Heart left ventricle (tissue), 16 donors: ENCODE measurements at regions not wholly inside any gene's neighbourhood (a gene's known extent, or its start where the extent isn't known, plus 50 kb on each side); places are given as distances from the start of the nearest gene placed in this dataset.

Experiments used
- ATAC-seq, 4 donors: fragments of 200-7000 bp; cut with Tn5 transposase; one replicate each; pipeline ENCODE4 v1.9.1; 2020 to 2022; ENCODE audit warnings: moderate library complexity in 4 of 4, mild to moderate bottlenecking in 3 of 4, moderate number of reproducible peaks in 1 of 4
- DNase-seq, 5 donors: peaks; one replicate each; pipeline ENCODE4 v3.0.0-alpha.2; 2020
- H3K27ac ChIP-seq, 12 donors: fragments of 200-600 bp; sonication (generic) in 4 of 12; one replicate each; pipeline versions ENCODE4 v1.5.0 to v1.8.0; 2016 to 2022; ENCODE audit warnings: mild to moderate bottlenecking in 2 of 12
- H3K27me3 ChIP-seq, 9 donors: fragments of 200-600 bp; sonication (generic) in 2 of 9; one replicate each; pipeline versions ENCODE4 v1.5.1 to v1.8.0; 2016 to 2022; ENCODE audit warnings: mild to moderate bottlenecking in 3 of 9
- H3K36me3 ChIP-seq, 9 donors: fragments of 200-600 bp; sonication (generic) in 2 of 9; one replicate each; pipeline versions ENCODE4 v1.5.0 to v1.8.0; 2018 to 2022; ENCODE audit warnings: mild to moderate bottlenecking in 2 of 9
- H3K4me1 ChIP-seq, 12 donors: fragments of 200-600 bp; sonication (generic) in 4 of 12; one replicate each; pipeline versions ENCODE4 v1.5.0 to v1.8.0; 2016 to 2022; ENCODE audit warnings: mild to moderate bottlenecking in 3 of 12
- H3K4me3 ChIP-seq, 12 donors: fragments of 200-600 bp; sonication (generic) in 4 of 12; one replicate each; pipeline versions ENCODE4 v1.5.0 to v1.8.0; 2017 to 2022; ENCODE audit warnings: mild to moderate bottlenecking in 9 of 12, moderate library complexity in 4 of 12
- H3K9me3 ChIP-seq, 12 donors: fragments of 200-600 bp; sonication (generic) in 4 of 12; one replicate each; pipeline versions ENCODE4 v1.5.0 to v1.8.0; 2016 to 2022; ENCODE audit warnings: mild to moderate bottlenecking in 1 of 12
- CTCF ChIP-seq, 12 donors: fragments of 200-600 bp; sonication (generic) in 4 of 12; IDR thresholded peaks; one replicate each; pipeline versions ENCODE4 v1.5.0 to v1.8.0; 2018 to 2022; ENCODE audit warnings: antibody characterized with exemption in 12 of 12, mild to moderate bottlenecking in 5 of 12
- POLR2A ChIP-seq, 2 donors: fragments of 450-650 bp; IDR thresholded peaks; one replicate each; pipeline ENCODE4 v1.6.1; 2017; ENCODE audit warnings: antibody characterized with exemption in 2 of 2, mild to moderate bottlenecking in 2 of 2, moderate library complexity in 2 of 2
- WGBS, 4 donors: extraction: QIAGEN DNeasy Blood & Tissue Kit in 2 of 4; methylation state at CpG; one replicate each; pipeline versions ENCODE4 v1.1.5 to v1.1.7; 2013 to 2018; 5-methylcytosine and 5-hydroxymethylcytosine counted together
- intact Hi-C, 10 donors: fragments of 100-400 bp; cut with DNase I; formaldehyde crosslinking; loops; one replicate each; pipeline versions ENCODE4 v1.11.1 to v1.14.2; 2022
- donor health status: ischemic (EF 13 %, LVEDD 7.1; RV severe dilation, severe dysfunction).
- donor health status: healthy with polysubstance abuse.
- donor health status: DM: no; HTN: yes; CAD: no.
- donor health status: DM: no; HTN: no; CAD: no.
- donor health status: ischemic (EF 25% LVEDD 6.9; RV normal size, moderate dysfunction).
- donor health status: ischemic (EF 25% LVEDD 5.7; RV mildly dilated, moderate dysfunction).
- donor health status: healthy.
- donor health status: DM: yes; HTN: yes; CAD: no.
- donor health status: ischemic (EF 35%, LVEDD 5.7; RV mildly dilated, moderate dysfunction).
- donor health status: nonischemic (EF 11% LVEDD 7.7; RV severe dilation, severe dysfunction).
- donor health status: DM: yes; HTN: yes; CAD: no.
- donor health status: PGD.
- donor health status: ischemic (EF 29% LVEDD 5.4; RV normal size, mild dysfunction).
- donor health status: nonischemic (EF 23%, LVEDD 6.1; RV moderate dilation, normal function).

DNA sequence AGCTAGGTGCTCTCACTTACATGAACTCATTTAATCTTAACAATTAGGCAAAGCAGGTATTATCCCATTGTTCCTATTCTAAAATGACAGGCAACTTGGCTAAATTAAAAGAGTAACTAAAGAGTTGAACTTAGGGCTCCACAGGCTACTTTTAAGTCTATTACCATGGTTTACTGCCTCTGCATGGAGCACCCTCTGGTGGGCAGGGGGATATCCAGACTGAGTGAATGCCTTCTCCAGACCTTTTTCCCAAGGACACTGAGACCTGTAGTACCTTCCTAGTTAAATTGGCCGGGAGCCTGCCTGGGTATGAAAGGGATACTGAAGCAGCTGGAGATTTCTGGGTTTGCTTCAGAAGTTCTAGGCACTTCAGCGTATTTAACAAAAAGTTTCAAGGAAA, 238.1 kb downstream of the ELAVL2 start:
- peaks cover 5 to 49% (median 33%) of the 10 kb centered on the region in 12 donors for H3K4me1 ChIP-seq
- ATAC-seq, result peak in 2 of 4 donors; percentile 7 to 12
- intact Hi-C loops, result no loop called here

DNA sequence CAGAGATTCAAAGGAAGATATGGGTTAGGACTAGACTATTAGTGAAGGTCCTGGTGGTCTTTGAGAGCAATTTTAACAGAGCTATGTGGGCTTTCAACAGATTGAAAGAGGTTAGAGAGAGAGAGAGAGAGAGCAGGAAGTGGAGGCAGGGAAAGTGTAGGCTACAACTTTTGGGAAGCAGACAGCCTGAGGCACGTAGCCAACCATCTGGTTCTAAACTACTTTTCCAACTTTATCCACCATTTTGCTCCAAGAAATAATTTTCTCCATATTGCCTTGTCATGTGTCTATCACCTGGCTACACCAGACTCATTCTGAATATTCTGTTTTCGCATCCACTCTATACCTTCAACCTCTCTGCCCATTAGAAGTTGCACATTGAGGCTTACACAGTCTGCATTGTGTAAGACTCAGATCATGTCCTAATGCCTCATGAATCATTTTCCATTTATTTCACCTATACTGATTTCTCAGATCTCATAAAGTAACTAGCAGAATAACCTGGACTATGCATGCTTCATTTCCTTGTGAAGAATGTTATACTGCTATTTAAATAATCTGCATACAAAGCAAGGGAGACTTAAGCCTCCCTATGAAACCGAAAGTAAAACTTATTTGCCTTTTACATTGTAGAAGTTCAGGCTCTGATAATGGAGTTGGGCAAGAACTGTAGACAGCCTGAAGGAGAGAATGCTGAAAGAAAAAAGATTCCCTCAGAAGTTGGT, 235.6 kb downstream of the ELAVL2 start:
- H3K4me3 ChIP-seq, result peak overlapping the region in 9 of 12 donors; percentile 1 to 41 (median 24)
- 49 to 61% (median 55%) methylated on average over 3 of the region's 3 CpGs for WGBS, 4 donors
- ATAC-seq, result peak in 1 of 4 donors; percentile 43
- intact Hi-C loops, result no loop called here
- H3K9me3 ChIP-seq, result peaks cover 0 to 7% (median 0%) of the 10 kb centered on the region in 12 donors
- no peak for DNase-seq
- H3K27me3 ChIP-seq, result no peaks in the 10 kb centered on the region
- peaks cover 5 to 49% (median 33%) of the 10 kb centered on the region in 12 donors for H3K4me1 ChIP-seq
- TF ChIP-seq POLR2A (IDR thresholded peaks at IDR 0.05) (no peak), CTCF (IDR thresholded peaks at IDR 0.05) (no peak)
- H3K36me3 ChIP-seq, result no peaks in the 10 kb centered on the region
- peak overlapping the region in 11 of 12 donors; percentile 8 to 68 (median 52) for H3K27ac ChIP-seq

More for the DNA sequence above, 238.1 kb downstream of the ELAVL2 start:
- Histone ChIP-seq H3K9me3 (peaks cover 0 to 7% (median 0%) of the 10 kb centered on the region in 12 donors), H3K27ac (peak overlapping the region in 11 of 12 donors; percentile 8 to 77 (median 62)), H3K27me3 (no peaks in the 10 kb centered on the region), H3K4me3 (no peak overlapping the region), H3K36me3 (no peaks in the 10 kb centered on the region)
- peak in 1 of 12 donors; percentile 14 for TF ChIP-seq CTCF (IDR thresholded peaks at IDR 0.05)
- no peak for TF ChIP-seq POLR2A (IDR thresholded peaks at IDR 0.05)
- DNase-seq, result no peak
- 79 to 90% (median 87%) methylated on average over 2 of the region's 2 CpGs for WGBS, 4 donors

DNA sequence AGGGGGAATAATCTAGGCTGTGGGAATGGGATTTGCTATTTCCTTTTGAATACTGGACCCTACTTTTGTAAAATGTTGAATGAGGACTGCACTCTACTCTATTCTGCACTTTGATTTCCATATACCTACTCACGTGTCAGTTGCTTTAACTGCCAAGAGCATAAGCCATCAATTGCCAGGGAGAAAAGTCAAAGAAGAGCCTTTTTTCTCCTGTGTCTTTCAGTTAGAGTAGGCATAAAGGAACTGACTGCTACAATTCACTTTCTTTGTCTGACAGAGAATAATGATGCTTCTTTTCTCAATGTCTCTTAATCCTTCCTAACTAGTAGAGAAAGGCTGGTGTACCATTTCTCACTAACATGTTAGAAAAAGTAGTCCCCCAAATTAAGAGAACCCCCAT, 231.6 kb downstream of the ELAVL2 start:
- H3K9me3 ChIP-seq, result no peaks in the 10 kb centered on the region
- ATAC-seq, result no peak
- intact Hi-C loops, result no loop called here
- no peak overlapping the region for H3K27ac ChIP-seq
- H3K4me1 ChIP-seq, result peaks cover 0 to 37% (median 22%) of the 10 kb centered on the region in 12 donors
- 86 to 92% (median 90%) methylated on average over 1 of the region's 1 CpG for WGBS, 4 donors
- H3K36me3 ChIP-seq, result no peaks in the 10 kb centered on the region
- no peak overlapping the region for H3K4me3 ChIP-seq
- no peak for TF ChIP-seq POLR2A (IDR thresholded peaks at IDR 0.05)
- no peak for TF ChIP-seq CTCF (IDR thresholded peaks at IDR 0.05)
- DNase-seq, result no peak
- H3K27me3 ChIP-seq, result no peaks in the 10 kb centered on the region

DNA sequence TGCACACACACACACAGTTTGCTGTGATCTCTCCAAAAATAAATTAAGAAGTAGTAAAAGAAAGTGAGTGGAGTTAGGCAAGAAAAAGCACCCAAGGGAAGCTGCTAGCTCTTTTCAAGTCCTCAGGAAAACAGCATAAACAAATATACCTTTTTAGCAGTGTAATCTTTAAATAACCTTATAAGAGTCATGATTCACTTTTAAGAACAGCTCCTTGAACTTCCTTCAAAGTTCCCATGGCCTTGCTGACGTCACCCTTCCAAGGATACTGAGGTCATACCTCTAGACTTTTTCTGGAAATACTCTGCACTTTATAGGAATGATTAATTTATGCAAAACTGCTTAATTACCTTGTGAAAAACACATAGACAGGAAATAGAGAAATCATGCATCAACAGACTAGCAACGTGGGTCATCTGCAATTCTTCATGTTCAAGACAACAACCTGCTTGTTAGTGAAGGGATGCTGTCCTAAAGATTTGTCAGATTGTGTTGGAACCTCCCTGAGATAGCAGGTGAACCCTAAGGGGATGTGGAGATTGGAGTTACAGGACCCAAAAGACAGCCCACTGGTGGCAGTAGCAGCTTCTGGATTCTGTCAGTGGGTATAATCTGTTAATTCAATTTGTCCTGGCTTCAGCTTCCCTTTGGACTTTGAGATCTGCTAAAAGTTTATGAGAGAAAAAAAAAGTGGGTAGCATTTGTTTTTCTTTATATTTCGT, 229.0 kb downstream of the ELAVL2 start:
- ATAC-seq (no peak), DNase-seq (no peak)
- TF ChIP-seq CTCF (IDR thresholded peaks at IDR 0.05) (no peak), POLR2A (IDR thresholded peaks at IDR 0.05) (no peak)
- 45 to 52% (median 49%) methylated on average over 3 of the region's 3 CpGs for WGBS, 4 donors
- Histone ChIP-seq H3K36me3 (no peaks in the 10 kb centered on the region), H3K4me3 (no peak overlapping the region), H3K27me3 (no peaks in the 10 kb centered on the region), H3K27ac (no peak overlapping the region), H3K4me1 (peaks cover 0 to 13% (median 3%) of the 10 kb centered on the region in 12 donors), H3K9me3 (no peaks in the 10 kb centered on the region)
- intact Hi-C loops, result no loop called here
